ENCODE measurements at regions not wholly inside any gene's neighbourhood (a gene's known extent, or its start where the extent isn't known, plus 50 kb on each side); places are given as distances from the start of the nearest gene placed in this dataset.

DNA sequence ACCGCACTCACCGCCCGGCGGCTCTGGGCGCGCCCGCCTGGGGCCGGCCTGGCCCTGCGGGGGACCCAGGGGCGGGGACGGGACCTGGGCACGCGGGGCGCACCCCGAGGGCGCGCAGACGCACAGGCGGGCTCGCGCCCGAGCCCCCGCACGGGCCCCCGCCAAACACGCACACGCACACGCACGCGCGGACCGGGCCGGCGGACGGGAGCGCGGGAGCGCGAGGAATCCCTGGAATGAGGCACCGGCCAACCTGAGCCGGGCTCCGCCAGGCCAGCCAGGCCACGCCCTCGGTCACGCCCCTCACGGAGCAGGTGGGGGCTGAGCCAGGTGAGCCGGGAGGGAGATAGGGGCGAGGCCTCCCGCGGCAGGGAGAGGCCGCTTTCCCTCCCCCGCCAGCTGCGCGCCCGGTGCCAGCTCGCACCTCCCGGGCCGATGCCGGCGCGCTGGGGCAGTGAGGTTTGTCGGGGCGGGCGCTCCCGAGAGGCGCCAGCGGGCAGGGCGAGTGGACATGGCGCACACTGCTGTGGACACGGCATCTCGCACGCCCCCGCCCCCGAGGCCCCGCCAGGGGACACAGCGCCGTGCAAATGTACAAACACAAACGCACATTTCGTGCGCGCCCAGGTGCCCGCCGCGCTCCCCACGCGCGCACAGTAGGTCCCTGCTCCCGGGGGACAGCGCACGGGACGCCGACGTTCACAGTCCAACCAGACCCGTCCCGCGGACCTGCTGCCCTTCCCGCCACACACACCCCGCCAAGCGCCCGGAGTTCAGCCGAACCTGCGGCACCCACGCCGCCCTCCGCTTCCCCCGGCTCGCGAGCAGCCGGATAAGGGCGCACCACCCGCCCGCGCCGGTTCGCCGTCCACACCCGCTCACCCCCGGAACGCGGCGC lies 75.9 kb upstream of the VGLL4 start:
- DNase-seq (ENCODE audit: low read depth): no peak
- H3K4me3 ChIP-seq (ENCODE audit: control insufficient read depth, low read depth, low read length): peak overlapping the region; percentile 72
- TF ChIP-seq, protein P1, sequence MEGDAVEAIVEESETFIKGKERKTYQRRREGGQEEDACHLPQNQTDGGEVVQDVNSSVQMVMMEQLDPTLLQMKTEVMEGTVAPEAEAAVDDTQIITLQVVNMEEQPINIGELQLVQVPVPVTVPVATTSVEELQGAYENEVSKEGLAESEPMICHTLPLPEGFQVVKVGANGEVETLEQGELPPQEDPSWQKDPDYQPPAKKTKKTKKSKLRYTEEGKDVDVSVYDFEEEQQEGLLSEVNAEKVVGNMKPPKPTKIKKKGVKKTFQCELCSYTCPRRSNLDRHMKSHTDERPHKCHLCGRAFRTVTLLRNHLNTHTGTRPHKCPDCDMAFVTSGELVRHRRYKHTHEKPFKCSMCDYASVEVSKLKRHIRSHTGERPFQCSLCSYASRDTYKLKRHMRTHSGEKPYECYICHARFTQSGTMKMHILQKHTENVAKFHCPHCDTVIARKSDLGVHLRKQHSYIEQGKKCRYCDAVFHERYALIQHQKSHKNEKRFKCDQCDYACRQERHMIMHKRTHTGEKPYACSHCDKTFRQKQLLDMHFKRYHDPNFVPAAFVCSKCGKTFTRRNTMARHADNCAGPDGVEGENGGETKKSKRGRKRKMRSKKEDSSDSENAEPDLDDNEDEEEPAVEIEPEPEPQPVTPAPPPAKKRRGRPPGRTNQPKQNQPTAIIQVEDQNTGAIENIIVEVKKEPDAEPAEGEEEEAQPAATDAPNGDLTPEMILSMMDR (conservative IDR thresholded peaks at IDR 0.05; ENCODE audit: control insufficient read depth, insufficient read depth, low read depth, low read length): no peak

DNA sequence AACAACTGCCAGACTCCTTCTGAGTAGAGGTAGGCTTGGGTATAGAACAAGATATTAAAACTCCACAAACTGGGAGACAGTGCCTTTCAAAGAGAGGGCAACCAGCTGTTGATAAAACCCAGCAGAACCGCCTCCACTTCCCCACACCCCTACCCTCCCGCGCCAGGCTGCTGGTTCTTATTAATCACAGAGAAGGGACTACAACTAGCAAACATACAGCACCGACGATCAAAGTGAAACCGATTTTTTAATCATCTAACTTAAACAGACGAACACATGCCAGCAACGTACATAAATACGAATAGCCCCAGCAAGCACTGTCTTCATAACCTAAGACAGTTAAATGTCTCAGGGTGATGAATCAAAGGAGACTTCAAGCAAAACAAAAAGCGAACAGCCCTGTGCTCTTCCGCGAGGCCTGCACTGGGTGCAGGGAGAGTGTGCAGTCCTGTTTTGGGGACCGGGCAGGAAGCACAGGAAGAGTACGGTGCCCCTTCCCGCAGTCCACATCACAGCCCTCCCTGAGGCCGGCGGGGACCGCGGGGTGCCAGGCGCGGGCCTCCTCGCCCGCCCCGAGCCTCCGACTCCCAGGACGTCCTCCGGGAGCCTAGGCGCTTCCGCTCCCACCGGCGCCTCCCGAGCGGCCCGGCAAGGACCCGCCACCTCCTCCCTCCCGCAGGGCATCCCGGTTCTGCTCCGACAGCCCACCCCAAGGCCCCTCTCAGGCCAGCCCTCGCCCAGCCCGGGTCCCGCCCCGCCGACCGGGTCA lies 75.1 kb upstream of the VGLL4 start:
- TF ChIP-seq, protein P1 (conservative IDR thresholded peaks at IDR 0.05; ENCODE audit: control insufficient read depth, insufficient read depth, low read depth, low read length): no peak
- peak overlapping the region; percentile 72 for H3K4me3 ChIP-seq (ENCODE audit: control insufficient read depth, low read depth, low read length)
- DNase-seq (ENCODE audit: low read depth): peak; percentile 58

DNA sequence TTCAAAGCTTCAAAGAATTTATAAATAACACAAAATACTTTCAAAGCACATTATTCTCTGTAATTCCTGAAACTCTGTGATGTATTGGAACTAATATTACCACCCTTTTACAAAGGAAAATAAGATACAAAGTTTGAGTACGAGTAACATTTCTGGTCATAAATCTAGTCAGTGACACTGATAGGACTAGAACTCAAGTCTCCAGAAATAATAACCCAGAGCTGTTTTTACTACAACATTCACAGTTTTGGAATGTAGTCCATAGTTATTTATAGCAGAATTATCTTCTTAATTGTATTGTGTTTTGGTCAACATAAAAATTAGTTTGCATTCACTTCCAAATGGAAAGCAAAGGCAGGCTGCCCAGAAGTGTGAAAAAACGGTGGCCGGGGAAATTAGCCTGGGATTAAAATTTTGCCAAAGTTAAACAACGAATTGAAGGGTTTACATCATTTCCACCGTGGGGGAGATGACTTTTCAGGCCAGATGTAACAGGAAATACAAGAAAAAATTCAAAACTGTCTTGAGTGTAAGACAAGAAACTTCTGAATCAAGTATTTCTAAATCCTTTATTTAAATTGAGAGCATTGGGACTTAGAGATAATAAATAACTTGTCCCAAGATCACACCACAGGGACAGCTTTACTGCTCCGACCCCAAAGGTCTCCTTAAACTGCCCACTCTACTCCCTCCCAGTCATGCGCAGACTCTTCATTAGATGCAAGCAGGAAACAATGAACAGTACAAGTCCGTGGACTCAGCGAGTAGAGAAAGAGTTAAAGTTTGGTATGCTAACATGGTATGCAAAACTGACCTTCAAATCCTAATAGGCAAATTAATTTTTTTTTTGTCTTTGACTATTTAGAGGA lies 74.3 kb upstream of the VGLL4 start:
- TF ChIP-seq, protein P1 (conservative IDR thresholded peaks at IDR 0.05; ENCODE audit: control insufficient read depth, insufficient read depth, low read depth, low read length): no peak
- peak; percentile 40 for DNase-seq (ENCODE audit: low read depth)
- H3K4me3 ChIP-seq (ENCODE audit: control insufficient read depth, low read depth, low read length): peak overlapping the region; percentile 72

DNA sequence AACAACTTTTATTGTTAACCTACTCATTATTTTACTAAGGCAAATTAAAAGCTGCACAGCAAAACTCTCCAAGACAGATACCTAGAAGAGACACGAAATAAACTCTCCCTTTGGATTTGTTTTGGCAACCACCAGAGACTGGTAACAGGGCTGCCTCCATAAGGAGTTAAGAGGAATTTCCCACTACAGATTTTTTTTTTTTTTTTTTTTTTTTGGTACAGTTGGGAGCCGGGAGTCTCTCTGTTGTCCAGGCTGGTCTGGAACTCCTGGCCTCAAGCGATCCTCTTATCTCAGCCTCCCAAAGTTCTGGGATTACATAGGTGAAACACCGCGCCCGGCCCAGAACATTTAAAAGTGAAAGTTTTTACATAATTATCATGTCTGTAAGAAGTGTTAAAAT lies 73.6 kb upstream of the VGLL4 start:
- no peak overlapping the region for H3K4me3 ChIP-seq (ENCODE audit: control insufficient read depth, low read depth, low read length)
- DNase-seq (ENCODE audit: low read depth): no peak
- TF ChIP-seq, protein P1 (conservative IDR thresholded peaks at IDR 0.05; ENCODE audit: control insufficient read depth, insufficient read depth, low read depth, low read length): no peak

DNA sequence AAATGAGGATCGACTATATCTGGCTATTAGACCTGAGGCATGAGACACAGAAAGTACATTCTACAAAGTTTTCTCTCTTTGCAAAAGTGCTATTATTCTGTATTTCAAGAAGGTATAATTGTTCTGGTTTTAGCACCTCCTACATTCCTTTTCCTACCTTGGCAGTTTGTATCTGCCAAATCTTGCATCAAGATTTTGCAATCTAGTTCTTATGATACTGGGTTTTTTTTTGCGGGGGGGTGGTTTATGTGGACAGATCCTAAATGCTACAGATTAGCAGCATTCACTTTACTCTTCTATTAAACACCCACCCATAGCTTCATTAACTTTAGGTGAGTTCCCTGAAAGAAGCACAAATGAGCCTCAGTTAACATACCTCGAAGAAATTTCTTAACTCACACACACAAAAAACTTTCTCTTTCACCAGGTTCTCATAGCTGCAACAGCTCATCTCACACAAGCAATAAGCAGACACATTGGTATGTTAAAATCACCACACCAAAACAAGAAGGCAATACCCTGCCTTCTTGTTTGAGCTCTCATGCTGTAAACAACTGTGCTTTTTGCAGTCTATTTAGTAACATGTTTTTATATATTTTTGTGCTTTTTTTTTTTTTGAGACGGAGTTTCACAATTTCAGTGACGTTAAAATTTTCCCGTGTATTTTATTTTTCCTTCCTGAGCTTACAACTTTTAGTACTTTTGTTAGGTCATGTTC lies 73.0 kb upstream of the VGLL4 start:
- TF ChIP-seq, protein P1 (conservative IDR thresholded peaks at IDR 0.05; ENCODE audit: control insufficient read depth, insufficient read depth, low read depth, low read length): no peak
- DNase-seq (ENCODE audit: low read depth): no peak
- no peak overlapping the region for H3K4me3 ChIP-seq (ENCODE audit: control insufficient read depth, low read depth, low read length)

DNA sequence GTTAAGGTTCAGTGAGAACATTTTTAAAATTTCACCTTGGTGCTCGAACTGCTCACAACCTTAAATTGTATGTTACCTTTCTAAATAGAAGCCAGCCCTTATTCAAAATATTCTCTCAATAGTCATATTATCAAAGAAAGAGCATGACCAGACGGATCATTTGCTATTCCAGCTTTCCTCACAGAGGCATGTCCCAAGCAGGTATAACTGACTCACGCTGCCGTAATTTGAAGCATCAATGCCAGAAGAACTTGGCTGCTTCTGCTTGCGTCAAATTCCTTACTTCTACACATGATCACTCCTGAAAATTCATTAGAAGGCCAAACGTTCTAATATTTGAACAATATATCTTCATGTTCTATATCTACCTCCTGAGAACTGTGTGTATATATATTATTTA lies 69.5 kb upstream of the VGLL4 start:
- DNase-seq (ENCODE audit: low read depth): no peak
- TF ChIP-seq, protein P1 (conservative IDR thresholded peaks at IDR 0.05; ENCODE audit: control insufficient read depth, insufficient read depth, low read depth, low read length): no peak
- H3K4me3 ChIP-seq (ENCODE audit: control insufficient read depth, low read depth, low read length): no peak overlapping the region

All from fibroblast of mammary gland (primary cell).